ENCODE measurements at regions not wholly inside any gene's neighbourhood (a gene's known extent, or its start where the extent isn't known, plus 50 kb on each side); places are given as distances from the start of the nearest gene placed in this dataset.

DNA sequence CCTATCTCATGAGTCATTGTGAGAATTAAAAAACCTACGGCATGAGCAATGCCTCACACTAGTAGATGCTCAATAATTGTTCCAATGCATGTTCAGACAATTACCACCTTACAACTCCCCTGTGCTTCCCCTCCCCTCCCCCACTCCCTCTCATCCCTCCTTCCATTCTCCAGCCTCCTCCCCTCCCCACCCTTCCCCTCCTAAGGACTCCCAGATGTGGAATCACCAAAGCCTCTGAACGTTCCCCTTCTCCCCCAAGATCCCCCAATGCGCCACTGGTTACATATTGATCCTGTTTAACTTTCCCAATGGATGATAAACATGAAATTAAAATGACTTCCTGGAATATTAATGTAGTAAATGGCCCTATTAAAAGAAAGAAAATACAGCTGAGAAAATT, 84.8 kb downstream of the PCDH1 start:
- Histone ChIP-seq H3K27ac (no peak overlapping the region), H3K4me3 (no peak overlapping the region), H3K9me3 (no peaks in the 10 kb centered on the region), H3K27me3 (no peaks in the 10 kb centered on the region), H3K4me1 (ENCODE audit: insufficient read depth) (no peaks in the 10 kb centered on the region), H3K36me3 (no peaks in the 10 kb centered on the region)
- intact Hi-C loops (cut with DNase I), result no loop called here
- no peak for DNase-seq
- TF ChIP-seq POLR2A (IDR thresholded peaks at IDR 0.05) (no peak), EP300 (IDR thresholded peaks at IDR 0.05) (no peak), CTCF (IDR thresholded peaks at IDR 0.05) (no peak)
- 67 to 71% (median 70%) methylated on average over 3 of the region's 3 CpGs for WGBS, 3 donors

GRCh38 chr5:141790630-141791029, 87.6 kb downstream of the PCDH1 start:
- Histone ChIP-seq H3K4me3 (no peak overlapping the region), H3K27ac (no peak overlapping the region), H3K36me3 (no peaks in the 10 kb centered on the region), H3K4me1 (ENCODE audit: insufficient read depth) (no peaks in the 10 kb centered on the region), H3K27me3 (no peaks in the 10 kb centered on the region), H3K9me3 (no peaks in the 10 kb centered on the region)
- DNase-seq, result no peak
- no peak for TF ChIP-seq EP300 (IDR thresholded peaks at IDR 0.05)
- no peak for TF ChIP-seq POLR2A (IDR thresholded peaks at IDR 0.05)
- no peak for TF ChIP-seq CTCF (IDR thresholded peaks at IDR 0.05)
- intact Hi-C loops (cut with DNase I), result no loop called here
- 76 to 80% (median 79%) methylated on average over 3 of the region's 3 CpGs for WGBS, 3 donors

- intact Hi-C loops (cut with DNase I), result no loop called here
- Histone ChIP-seq H3K27me3 (no peaks in the 10 kb centered on the region), H3K27ac (no peak overlapping the region), H3K36me3 (no peaks in the 10 kb centered on the region), H3K9me3 (no peaks in the 10 kb centered on the region), H3K4me1 (ENCODE audit: insufficient read depth) (no peaks in the 10 kb centered on the region), H3K4me3 (no peak overlapping the region)
- DNase-seq, result no peak
- TF ChIP-seq POLR2A (IDR thresholded peaks at IDR 0.05), result no peak
- TF ChIP-seq EP300 (IDR thresholded peaks at IDR 0.05), result no peak
- TF ChIP-seq CTCF (IDR thresholded peaks at IDR 0.05), result no peak
- 72 to 81% (median 79%) methylated on average over 5 of the region's 5 CpGs for WGBS, 3 donors
Measured at GRCh38 chr5:141789330-141789729, 88.9 kb downstream of the PCDH1 start.

DNA sequence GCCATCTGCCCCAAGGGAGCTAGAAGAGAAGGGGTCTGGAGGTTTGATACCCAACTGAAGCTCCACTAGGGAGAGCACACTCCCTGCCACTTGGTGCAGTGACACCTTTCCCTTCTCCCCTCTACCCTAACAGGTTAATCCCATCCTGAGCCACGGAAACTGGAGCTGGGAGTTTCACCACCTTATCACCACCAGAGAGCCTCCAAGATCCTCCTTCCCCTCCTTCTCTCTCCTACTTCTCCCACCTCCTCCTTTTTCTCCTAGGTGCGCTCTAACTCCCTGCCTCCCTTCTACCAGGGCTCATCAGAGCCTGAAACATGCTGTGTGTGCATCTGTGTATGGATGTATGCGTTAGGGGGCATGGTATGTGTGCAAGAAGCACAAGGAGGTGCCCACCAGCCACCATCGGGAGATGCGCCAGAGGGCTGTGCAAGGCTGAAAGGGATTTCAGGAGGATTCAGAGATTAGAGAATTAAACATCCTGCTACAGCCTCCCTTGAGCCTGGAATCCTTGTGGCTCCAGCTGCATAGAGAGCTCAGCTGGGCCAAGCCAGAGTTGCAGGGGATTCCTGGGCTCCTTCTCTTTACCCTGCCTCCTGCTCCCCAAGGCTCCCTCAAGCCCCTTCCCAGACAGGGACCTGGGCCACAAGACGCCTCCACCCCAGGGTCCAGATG, 89.8 kb downstream of the PCDH1 start:
- 23 to 41% (median 25%) methylated on average over 6 of the region's 6 CpGs for WGBS, 3 donors
- H3K4me1 ChIP-seq (ENCODE audit: insufficient read depth), result no peaks in the 10 kb centered on the region
- no peak for DNase-seq
- H3K4me3 ChIP-seq, result no peak overlapping the region
- TF ChIP-seq CTCF (IDR thresholded peaks at IDR 0.05) (no peak), POLR2A (IDR thresholded peaks at IDR 0.05) (no peak), EP300 (IDR thresholded peaks at IDR 0.05) (no peak)
- intact Hi-C loops (cut with DNase I), result no loop called here
- H3K27ac ChIP-seq, result no peak overlapping the region
- H3K36me3 ChIP-seq, result no peaks in the 10 kb centered on the region
- H3K27me3 ChIP-seq, result no peaks in the 10 kb centered on the region
- no peaks in the 10 kb centered on the region for H3K9me3 ChIP-seq
